Stimulated activated effector memory CD8-positive, alpha-beta T cell treated with anti-CD3 and anti-CD28 coated beads, Interleukin-12 subunit alpha, Interleukin-12 subunit beta, amount 100 ng/mL, for 72 hours (primary cell): ENCODE measurements at regions not wholly inside any gene's neighbourhood (a gene's known extent, or its start where the extent isn't known, plus 50 kb on each side); places are given as distances from the start of the nearest gene placed in this dataset.

Experiments used
- ATAC-seq: fragments of 150-1000 bp; cut with Tn5 transposase; 2 replicates; pipeline ENCODE4 v1.10.0; 2021
- DNase-seq, 2 donors: peaks; one replicate each; pipeline ENCODE4 v3.0.0; 2021 to 2022; ENCODE audit warnings: low spot score in 2 of 2
- H3K27ac Mint-ChIP-seq: one replicate; pipeline ENCODE4 v1.8.0; 2022; ENCODE audit warnings: mild to moderate bottlenecking, mixed read lengths
- H3K36me3 Mint-ChIP-seq: one replicate; pipeline ENCODE4 v1.8.0; 2022; ENCODE audit warnings: mild to moderate bottlenecking, mixed read lengths
- H3K4me1 Mint-ChIP-seq: one replicate; pipeline ENCODE4 v1.8.0; 2022; ENCODE audit warnings: mixed read lengths
- H3K4me3 Mint-ChIP-seq: one replicate; pipeline ENCODE4 v1.8.0; 2022; ENCODE audit warnings: mild to moderate bottlenecking, mixed read lengths
- H3K9me3 Mint-ChIP-seq: one replicate; pipeline ENCODE4 v1.8.0; 2022; ENCODE audit warnings: mixed read lengths

- Mint-ChIP-seq H3K4me1 (no peaks in the 10 kb centered on the region), H3K27ac (no peak overlapping the region), H3K36me3 (no peaks in the 10 kb centered on the region), H3K9me3 (no peaks in the 10 kb centered on the region), H3K4me3 (no peak overlapping the region)
- DNase-seq (no peak), ATAC-seq (no peak)
Observed at GRCh38 chr16:9176547-9177418, 85.3 kb downstream of the HAPSTR1 start.

GRCh38 chr16:9177861-9178260 lies 86.4 kb downstream of the HAPSTR1 start:
- H3K9me3 Mint-ChIP-seq, result no peaks in the 10 kb centered on the region
- no peak for ATAC-seq
- no peaks in the 10 kb centered on the region for H3K36me3 Mint-ChIP-seq

GRCh38 chr16:9183682-9184353 lies 92.4 kb downstream of the HAPSTR1 start:
- no peak for DNase-seq
- no peaks in the 10 kb centered on the region for H3K4me1 Mint-ChIP-seq
- H3K36me3 Mint-ChIP-seq, result no peaks in the 10 kb centered on the region
- ATAC-seq, result no peak
- H3K4me3 Mint-ChIP-seq, result no peak overlapping the region
- H3K27ac Mint-ChIP-seq, result no peak overlapping the region
- H3K9me3 Mint-ChIP-seq, result no peaks in the 10 kb centered on the region

More at GRCh38 chr16:9177861-9178260, 86.4 kb downstream of the HAPSTR1 start:
- Mint-ChIP-seq H3K4me3 (no peak overlapping the region), H3K27ac (no peak overlapping the region), H3K4me1 (no peaks in the 10 kb centered on the region)
- no peak for DNase-seq

GRCh38 chr16:9184354-9184690 lies 92.9 kb downstream of the HAPSTR1 start:
- Mint-ChIP-seq H3K36me3 (no peaks in the 10 kb centered on the region), H3K27ac (no peak overlapping the region), H3K4me1 (no peaks in the 10 kb centered on the region), H3K9me3 (no peaks in the 10 kb centered on the region), H3K4me3 (no peak overlapping the region)
- ATAC-seq (no peak), DNase-seq (no peak)

- Mint-ChIP-seq H3K4me1 (no peaks in the 10 kb centered on the region), H3K4me3 (no peak overlapping the region), H3K27ac (no peak overlapping the region), H3K9me3 (no peaks in the 10 kb centered on the region), H3K36me3 (no peaks in the 10 kb centered on the region)
- DNase-seq (no peak), ATAC-seq (no peak)
Observed at GRCh38 chr16:9185381-9185780, 93.9 kb downstream of the HAPSTR1 start.

- DNase-seq (no peak), ATAC-seq (no peak)
- H3K4me3 Mint-ChIP-seq, result no peak overlapping the region
- H3K4me1 Mint-ChIP-seq, result no peaks in the 10 kb centered on the region
- H3K9me3 Mint-ChIP-seq, result no peaks in the 10 kb centered on the region
- no peaks in the 10 kb centered on the region for H3K36me3 Mint-ChIP-seq
- no peak overlapping the region for H3K27ac Mint-ChIP-seq
Observed at GRCh38 chr16:9186061-9186460, 94.6 kb downstream of the HAPSTR1 start.

GRCh38 chr16:9188721-9189120 lies 97.3 kb downstream of the HAPSTR1 start:
- no peaks in the 10 kb centered on the region for H3K4me1 Mint-ChIP-seq
- DNase-seq, result no peak
- no peak overlapping the region for H3K27ac Mint-ChIP-seq
- no peak overlapping the region for H3K4me3 Mint-ChIP-seq
- no peaks in the 10 kb centered on the region for H3K9me3 Mint-ChIP-seq
- ATAC-seq, result no peak
- no peaks in the 10 kb centered on the region for H3K36me3 Mint-ChIP-seq

GRCh38 chr16:9191274-9191850 lies 99.9 kb downstream of the HAPSTR1 start:
- no peak for ATAC-seq
- Mint-ChIP-seq H3K9me3 (no peaks in the 10 kb centered on the region), H3K4me3 (no peak overlapping the region), H3K4me1 (no peaks in the 10 kb centered on the region), H3K36me3 (no peaks in the 10 kb centered on the region), H3K27ac (no peak overlapping the region)
- no peak for DNase-seq

GRCh38 chr16:9192746-9193145 lies 101.3 kb downstream of the HAPSTR1 start:
- no peaks in the 10 kb centered on the region for H3K36me3 Mint-ChIP-seq
- H3K27ac Mint-ChIP-seq, result no peak overlapping the region
- H3K9me3 Mint-ChIP-seq, result no peaks in the 10 kb centered on the region
- ATAC-seq (no peak), DNase-seq (no peak)
- H3K4me1 Mint-ChIP-seq, result no peaks in the 10 kb centered on the region
- no peak overlapping the region for H3K4me3 Mint-ChIP-seq

- no peak for ATAC-seq
- Mint-ChIP-seq H3K9me3 (no peaks in the 10 kb centered on the region), H3K4me3 (no peak overlapping the region), H3K27ac (no peak overlapping the region), H3K36me3 (no peaks in the 10 kb centered on the region), H3K4me1 (no peaks in the 10 kb centered on the region)
- DNase-seq, result no peak
Observed at GRCh38 chr16:9195287-9195686, 103.8 kb downstream of the HAPSTR1 start.

- Mint-ChIP-seq H3K36me3 (no peaks in the 10 kb centered on the region), H3K4me1 (no peaks in the 10 kb centered on the region), H3K27ac (no peak overlapping the region), H3K9me3 (no peaks in the 10 kb centered on the region), H3K4me3 (no peak overlapping the region)
- DNase-seq, result no peak
- ATAC-seq, result no peak
Observed at GRCh38 chr16:9197957-9198661, 106.7 kb downstream of the HAPSTR1 start.

GRCh38 chr16:9199311-9199710 lies 107.9 kb downstream of the HAPSTR1 start:
- H3K9me3 Mint-ChIP-seq, result no peaks in the 10 kb centered on the region
- H3K4me3 Mint-ChIP-seq, result no peak overlapping the region
- no peaks in the 10 kb centered on the region for H3K4me1 Mint-ChIP-seq
- DNase-seq (no peak), ATAC-seq (no peak)
- no peak overlapping the region for H3K27ac Mint-ChIP-seq
- no peaks in the 10 kb centered on the region for H3K36me3 Mint-ChIP-seq

- Mint-ChIP-seq H3K4me3 (no peak overlapping the region), H3K9me3 (no peaks in the 10 kb centered on the region), H3K27ac (no peak overlapping the region), H3K4me1 (no peaks in the 10 kb centered on the region), H3K36me3 (no peaks in the 10 kb centered on the region)
- DNase-seq (no peak), ATAC-seq (no peak)
Observed at GRCh38 chr16:9199751-9200150, 108.3 kb downstream of the HAPSTR1 start.

GRCh38 chr16:9203956-9204355 lies 112.5 kb downstream of the HAPSTR1 start:
- no peak for DNase-seq
- Mint-ChIP-seq H3K27ac (no peak overlapping the region), H3K4me3 (no peak overlapping the region), H3K9me3 (no peaks in the 10 kb centered on the region), H3K4me1 (no peaks in the 10 kb centered on the region), H3K36me3 (no peaks in the 10 kb centered on the region)
- no peak for ATAC-seq

- H3K4me3 Mint-ChIP-seq, result no peak overlapping the region
- DNase-seq (no peak), ATAC-seq (no peak)
- no peak overlapping the region for H3K27ac Mint-ChIP-seq
- H3K9me3 Mint-ChIP-seq, result no peaks in the 10 kb centered on the region
- H3K4me1 Mint-ChIP-seq, result no peaks in the 10 kb centered on the region
- no peaks in the 10 kb centered on the region for H3K36me3 Mint-ChIP-seq
Observed at GRCh38 chr16:9205661-9206060, 114.2 kb downstream of the HAPSTR1 start.
